Neural cell (in vitro differentiated cells): ENCODE measurements at regions not wholly inside any gene's neighbourhood (a gene's known extent, or its start where the extent isn't known, plus 50 kb on each side); places are given as distances from the start of the nearest gene placed in this dataset.

ENCODE experiments used
- MXI1 ChIP-seq: fragments of 450-650 bp; conservative IDR thresholded peaks from 2 replicates; pipeline ENCODE4 v1.6.1; 2014; ENCODE audit warnings: antibody characterized with exemption, mild to moderate bottlenecking; ENCODE audit not compliant: poor library complexity, severe bottlenecking
- POLR2AphosphoS5 ChIP-seq: IDR thresholded peaks from 2 replicates; pipeline ENCODE4 v1.6.1; 2012
- TF ChIP-seq, protein P1 (sequence below): fragments of 450-650 bp; IDR thresholded peaks from 2 replicates; pipeline ENCODE4 v1.5.1; 2014; ENCODE audit warnings: antibody characterized with exemption, mild to moderate bottlenecking, moderate library complexity; ENCODE audit not compliant: poor library complexity, severe bottlenecking
- TF ChIP-seq, protein P2 (sequence below): IDR thresholded peaks from 2 replicates; pipeline ENCODE4 v1.6.1; 2012; ENCODE audit warnings: borderline replicate concordance

DNA sequence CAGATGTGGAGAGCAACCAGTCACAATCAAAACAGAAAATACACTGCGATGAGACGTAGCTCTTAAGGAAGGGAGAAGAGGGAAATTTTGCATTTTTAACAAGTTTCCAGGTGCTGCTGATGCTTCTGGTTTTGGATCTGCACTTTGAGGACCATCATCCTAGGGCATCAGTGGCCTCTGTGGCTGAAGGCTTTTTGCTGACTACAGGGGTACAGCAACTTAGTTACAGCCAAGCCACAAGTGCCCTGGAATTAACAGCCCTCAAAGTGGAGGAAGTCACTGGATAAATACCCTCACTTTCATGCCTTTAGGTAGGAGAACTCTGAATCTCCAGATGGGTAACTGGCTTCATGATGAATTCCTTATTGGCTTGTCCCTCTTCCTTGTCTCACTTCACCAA is 700.9 kb downstream of the TMEM182 start:
- TF ChIP-seq, protein P1, sequence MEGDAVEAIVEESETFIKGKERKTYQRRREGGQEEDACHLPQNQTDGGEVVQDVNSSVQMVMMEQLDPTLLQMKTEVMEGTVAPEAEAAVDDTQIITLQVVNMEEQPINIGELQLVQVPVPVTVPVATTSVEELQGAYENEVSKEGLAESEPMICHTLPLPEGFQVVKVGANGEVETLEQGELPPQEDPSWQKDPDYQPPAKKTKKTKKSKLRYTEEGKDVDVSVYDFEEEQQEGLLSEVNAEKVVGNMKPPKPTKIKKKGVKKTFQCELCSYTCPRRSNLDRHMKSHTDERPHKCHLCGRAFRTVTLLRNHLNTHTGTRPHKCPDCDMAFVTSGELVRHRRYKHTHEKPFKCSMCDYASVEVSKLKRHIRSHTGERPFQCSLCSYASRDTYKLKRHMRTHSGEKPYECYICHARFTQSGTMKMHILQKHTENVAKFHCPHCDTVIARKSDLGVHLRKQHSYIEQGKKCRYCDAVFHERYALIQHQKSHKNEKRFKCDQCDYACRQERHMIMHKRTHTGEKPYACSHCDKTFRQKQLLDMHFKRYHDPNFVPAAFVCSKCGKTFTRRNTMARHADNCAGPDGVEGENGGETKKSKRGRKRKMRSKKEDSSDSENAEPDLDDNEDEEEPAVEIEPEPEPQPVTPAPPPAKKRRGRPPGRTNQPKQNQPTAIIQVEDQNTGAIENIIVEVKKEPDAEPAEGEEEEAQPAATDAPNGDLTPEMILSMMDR = no peak
- TF ChIP-seq POLR2AphosphoS5 (no peak), MXI1 (no peak)
- TF ChIP-seq, protein P2, sequence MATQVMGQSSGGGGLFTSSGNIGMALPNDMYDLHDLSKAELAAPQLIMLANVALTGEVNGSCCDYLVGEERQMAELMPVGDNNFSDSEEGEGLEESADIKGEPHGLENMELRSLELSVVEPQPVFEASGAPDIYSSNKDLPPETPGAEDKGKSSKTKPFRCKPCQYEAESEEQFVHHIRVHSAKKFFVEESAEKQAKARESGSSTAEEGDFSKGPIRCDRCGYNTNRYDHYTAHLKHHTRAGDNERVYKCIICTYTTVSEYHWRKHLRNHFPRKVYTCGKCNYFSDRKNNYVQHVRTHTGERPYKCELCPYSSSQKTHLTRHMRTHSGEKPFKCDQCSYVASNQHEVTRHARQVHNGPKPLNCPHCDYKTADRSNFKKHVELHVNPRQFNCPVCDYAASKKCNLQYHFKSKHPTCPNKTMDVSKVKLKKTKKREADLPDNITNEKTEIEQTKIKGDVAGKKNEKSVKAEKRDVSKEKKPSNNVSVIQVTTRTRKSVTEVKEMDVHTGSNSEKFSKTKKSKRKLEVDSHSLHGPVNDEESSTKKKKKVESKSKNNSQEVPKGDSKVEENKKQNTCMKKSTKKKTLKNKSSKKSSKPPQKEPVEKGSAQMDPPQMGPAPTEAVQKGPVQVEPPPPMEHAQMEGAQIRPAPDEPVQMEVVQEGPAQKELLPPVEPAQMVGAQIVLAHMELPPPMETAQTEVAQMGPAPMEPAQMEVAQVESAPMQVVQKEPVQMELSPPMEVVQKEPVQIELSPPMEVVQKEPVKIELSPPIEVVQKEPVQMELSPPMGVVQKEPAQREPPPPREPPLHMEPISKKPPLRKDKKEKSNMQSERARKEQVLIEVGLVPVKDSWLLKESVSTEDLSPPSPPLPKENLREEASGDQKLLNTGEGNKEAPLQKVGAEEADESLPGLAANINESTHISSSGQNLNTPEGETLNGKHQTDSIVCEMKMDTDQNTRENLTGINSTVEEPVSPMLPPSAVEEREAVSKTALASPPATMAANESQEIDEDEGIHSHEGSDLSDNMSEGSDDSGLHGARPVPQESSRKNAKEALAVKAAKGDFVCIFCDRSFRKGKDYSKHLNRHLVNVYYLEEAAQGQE = no peak
